ENCODE measurements at regions not wholly inside any gene's neighbourhood (a gene's known extent, or its start where the extent isn't known, plus 50 kb on each side); places are given as distances from the start of the nearest gene placed in this dataset.
A peak's percentile ranks its signal among the peaks of the same experiment; 100 is the strongest.

- TF ChIP-seq, protein P1, sequence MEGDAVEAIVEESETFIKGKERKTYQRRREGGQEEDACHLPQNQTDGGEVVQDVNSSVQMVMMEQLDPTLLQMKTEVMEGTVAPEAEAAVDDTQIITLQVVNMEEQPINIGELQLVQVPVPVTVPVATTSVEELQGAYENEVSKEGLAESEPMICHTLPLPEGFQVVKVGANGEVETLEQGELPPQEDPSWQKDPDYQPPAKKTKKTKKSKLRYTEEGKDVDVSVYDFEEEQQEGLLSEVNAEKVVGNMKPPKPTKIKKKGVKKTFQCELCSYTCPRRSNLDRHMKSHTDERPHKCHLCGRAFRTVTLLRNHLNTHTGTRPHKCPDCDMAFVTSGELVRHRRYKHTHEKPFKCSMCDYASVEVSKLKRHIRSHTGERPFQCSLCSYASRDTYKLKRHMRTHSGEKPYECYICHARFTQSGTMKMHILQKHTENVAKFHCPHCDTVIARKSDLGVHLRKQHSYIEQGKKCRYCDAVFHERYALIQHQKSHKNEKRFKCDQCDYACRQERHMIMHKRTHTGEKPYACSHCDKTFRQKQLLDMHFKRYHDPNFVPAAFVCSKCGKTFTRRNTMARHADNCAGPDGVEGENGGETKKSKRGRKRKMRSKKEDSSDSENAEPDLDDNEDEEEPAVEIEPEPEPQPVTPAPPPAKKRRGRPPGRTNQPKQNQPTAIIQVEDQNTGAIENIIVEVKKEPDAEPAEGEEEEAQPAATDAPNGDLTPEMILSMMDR (conservative IDR thresholded peaks at IDR 0.05; ENCODE audit: low read length) = no peak
- H3K4me3 ChIP-seq (ENCODE audit: low read length) = no peak overlapping the region
- DNase-seq (ENCODE audit: low read depth) = no peak
Observed at GRCh38 chr6:11442495-11442894, 95.1 kb upstream of the TMEM170B start.

DNA sequence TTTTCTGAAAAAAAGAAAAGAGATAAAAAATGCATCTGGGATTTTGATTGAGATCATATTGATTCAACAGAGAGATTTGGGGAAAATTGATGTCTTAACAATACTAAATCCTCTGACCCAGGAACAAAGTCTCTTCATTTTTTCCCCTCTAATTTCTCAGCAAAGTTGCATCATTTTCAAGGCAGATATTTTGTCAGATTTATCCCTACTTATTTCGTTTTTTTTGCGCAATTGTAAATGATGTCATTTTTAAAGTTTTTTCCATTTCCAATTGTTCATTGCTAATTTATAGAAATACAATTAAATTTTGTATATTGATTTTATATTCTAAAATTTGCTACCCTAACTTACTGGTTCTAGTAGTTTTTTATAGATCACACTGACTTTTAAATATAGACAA lies 97.7 kb upstream of the TMEM170B start:
- DNase-seq (ENCODE audit: low read depth) = no peak
- no peak overlapping the region for H3K4me3 ChIP-seq (ENCODE audit: low read length)
- TF ChIP-seq, protein P1 (conservative IDR thresholded peaks at IDR 0.05; ENCODE audit: low read length) = no peak

GRCh38 chr6:11439017-11439420 lies 98.5 kb upstream of the TMEM170B start:
- H3K4me3 ChIP-seq (ENCODE audit: low read length) = no peak overlapping the region
- TF ChIP-seq, protein P1 (conservative IDR thresholded peaks at IDR 0.05; ENCODE audit: low read length) = no peak
- peak; percentile 35 for DNase-seq (ENCODE audit: low read depth)

DNA sequence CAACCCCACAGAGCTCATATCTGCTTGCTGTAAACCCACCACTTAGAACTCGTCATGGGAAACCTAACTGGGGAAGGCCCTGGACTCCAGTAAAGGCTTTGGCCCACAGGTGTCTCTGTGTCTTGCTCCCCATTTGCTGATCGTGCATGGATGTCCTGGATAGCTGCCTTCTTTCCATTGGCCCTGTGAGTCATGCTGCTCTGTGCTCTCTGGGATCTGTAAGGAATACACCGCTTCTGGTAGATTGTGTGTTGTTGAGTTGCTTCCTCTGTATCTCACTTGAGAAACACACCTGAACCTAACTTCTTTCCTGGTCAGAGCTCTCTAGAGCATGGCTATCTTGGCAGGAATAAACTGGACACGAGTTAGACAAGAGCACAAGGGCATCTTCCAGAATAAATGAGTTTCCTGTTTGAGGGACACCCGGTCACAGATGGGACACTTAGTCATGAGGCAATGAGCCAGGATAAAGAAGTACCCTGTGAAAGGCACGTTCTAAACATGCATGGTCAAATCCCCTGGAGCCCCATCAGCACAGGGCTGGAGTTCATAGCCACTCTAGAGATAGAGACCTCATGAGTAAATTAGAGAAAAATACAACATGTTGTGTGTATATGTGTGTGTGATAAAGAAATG lies 99.6 kb upstream of the TMEM170B start:
- H3K4me3 ChIP-seq (ENCODE audit: low read length) = no peak overlapping the region
- TF ChIP-seq, protein P1 (conservative IDR thresholded peaks at IDR 0.05; ENCODE audit: low read length) = no peak
- DNase-seq (ENCODE audit: low read depth) = no peak

- DNase-seq (ENCODE audit: low read depth) = no peak
- TF ChIP-seq, protein P1 (conservative IDR thresholded peaks at IDR 0.05; ENCODE audit: low read length) = no peak
- H3K4me3 ChIP-seq (ENCODE audit: low read length) = no peak overlapping the region
Observed at GRCh38 chr6:11436508-11437096, 100.9 kb upstream of the TMEM170B start.

GRCh38 chr6:11434565-11435326 lies 102.8 kb upstream of the TMEM170B start:
- DNase-seq (ENCODE audit: low read depth) = peak; percentile 90
- TF ChIP-seq, protein P1 (conservative IDR thresholded peaks at IDR 0.05; ENCODE audit: low read length) = no peak
- H3K4me3 ChIP-seq (ENCODE audit: low read length) = no peak overlapping the region
